ENCODE measurements at regions not wholly inside any gene's neighbourhood (a gene's known extent, or its start where the extent isn't known, plus 50 kb on each side); places are given as distances from the start of the nearest gene placed in this dataset.
"Not testable (repeated sequence)": the region's sequence is repeated elsewhere in the genome, so short reads cannot be mapped to it uniquely, and the experiment has no call there.

GRCh38 chr14:34381304-34381703, 80.7 kb downstream of the SPTSSA start:
- not testable (repeated sequence) for FAIRE-seq

GRCh38 chr14:34380471-34380845, 81.6 kb downstream of the SPTSSA start:
- DNase-seq (ENCODE audit: low spot score) (no peak), FAIRE-seq (no peak)

More at GRCh38 chr14:34381304-34381703, 80.7 kb downstream of the SPTSSA start:
- not testable (repeated sequence) for DNase-seq (ENCODE audit: low spot score)

- no peak for FAIRE-seq
- DNase-seq (ENCODE audit: low spot score), result no peak
Observed at GRCh38 chr14:34379816-34380470, 82.1 kb downstream of the SPTSSA start.

GRCh38 chr14:34376649-34377267, 85.3 kb downstream of the SPTSSA start:
- no peak for FAIRE-seq
- DNase-seq (ENCODE audit: low spot score), result no peak

- FAIRE-seq (no peak), DNase-seq (ENCODE audit: low spot score) (no peak)
Observed at GRCh38 chr14:34374998-34375740, 86.9 kb downstream of the SPTSSA start.

- FAIRE-seq, result no peak
Observed at GRCh38 chr14:34373191-34373590, 88.8 kb downstream of the SPTSSA start.

GRCh38 chr14:34372786-34373185, 89.3 kb downstream of the SPTSSA start:
- FAIRE-seq (no peak), DNase-seq (ENCODE audit: low spot score) (no peak)

More at GRCh38 chr14:34373191-34373590, 88.8 kb downstream of the SPTSSA start:
- DNase-seq (ENCODE audit: low spot score), result no peak

- FAIRE-seq, result no peak
- no peak for DNase-seq (ENCODE audit: low spot score)
Observed at GRCh38 chr14:34369648-34370030, 92.4 kb downstream of the SPTSSA start.

- DNase-seq (ENCODE audit: low spot score) (no peak), FAIRE-seq (no peak)
Observed at GRCh38 chr14:34368971-34369647, 92.9 kb downstream of the SPTSSA start.

- DNase-seq (ENCODE audit: low spot score) (no peak), FAIRE-seq (no peak)
Observed at GRCh38 chr14:34368115-34368970, 93.7 kb downstream of the SPTSSA start.

GRCh38 chr14:34365309-34365915, 96.6 kb downstream of the SPTSSA start:
- no peak for DNase-seq (ENCODE audit: low spot score)

GRCh38 chr14:34364201-34364600, 97.8 kb downstream of the SPTSSA start:
- FAIRE-seq (no peak), DNase-seq (ENCODE audit: low spot score) (no peak)

More at GRCh38 chr14:34365309-34365915, 96.6 kb downstream of the SPTSSA start:
- FAIRE-seq, result no peak

- FAIRE-seq (no peak), DNase-seq (ENCODE audit: low spot score) (no peak)
Observed at GRCh38 chr14:34363733-34364134, 98.3 kb downstream of the SPTSSA start.

- DNase-seq (ENCODE audit: low spot score) (no peak), FAIRE-seq (no peak)
Observed at GRCh38 chr14:34362641-34363251, 99.3 kb downstream of the SPTSSA start.

- DNase-seq (ENCODE audit: low spot score) (no peak), FAIRE-seq (no peak)
Observed at GRCh38 chr14:34361504-34362011, 100.5 kb downstream of the SPTSSA start.

GRCh38 chr14:34359420-34360117, 102.5 kb downstream of the SPTSSA start:
- DNase-seq (ENCODE audit: low spot score) (no peak), FAIRE-seq (no peak)

GRCh38 chr14:34356264-34356654, 105.8 kb downstream of the SPTSSA start:
- DNase-seq (ENCODE audit: low spot score), result no peak
- no peak for FAIRE-seq

GRCh38 chr14:34355584-34356263, 106.3 kb downstream of the SPTSSA start:
- FAIRE-seq, result no peak
- DNase-seq (ENCODE audit: low spot score), result peak; percentile 8

- FAIRE-seq (no peak), DNase-seq (ENCODE audit: low spot score) (no peak)
Observed at GRCh38 chr14:34354556-34354955, 107.5 kb downstream of the SPTSSA start.
